Inferior parietal cortex (tissue), 1 donor: ENCODE measurements at regions not wholly inside any gene's neighbourhood (a gene's known extent, or its start where the extent isn't known, plus 50 kb on each side); places are given as distances from the start of the nearest gene placed in this dataset.

ENCODE experiments used
- DNase-seq: peaks from one replicate; pipeline ENCODE4 v3.0.0-alpha.2; 2016; ENCODE audit errors: extremely low spot score

- no peak for DNase-seq
Observed at GRCh38 chr2:64221935-64222334, 77.7 kb upstream of the PELI1 start.

- peak; percentile 44 for DNase-seq
Observed at GRCh38 chr2:64222351-64222750, 78.1 kb upstream of the PELI1 start.

GRCh38 chr2:64223055-64223454 is 78.8 kb upstream of the PELI1 start:
- no peak for DNase-seq

DNA sequence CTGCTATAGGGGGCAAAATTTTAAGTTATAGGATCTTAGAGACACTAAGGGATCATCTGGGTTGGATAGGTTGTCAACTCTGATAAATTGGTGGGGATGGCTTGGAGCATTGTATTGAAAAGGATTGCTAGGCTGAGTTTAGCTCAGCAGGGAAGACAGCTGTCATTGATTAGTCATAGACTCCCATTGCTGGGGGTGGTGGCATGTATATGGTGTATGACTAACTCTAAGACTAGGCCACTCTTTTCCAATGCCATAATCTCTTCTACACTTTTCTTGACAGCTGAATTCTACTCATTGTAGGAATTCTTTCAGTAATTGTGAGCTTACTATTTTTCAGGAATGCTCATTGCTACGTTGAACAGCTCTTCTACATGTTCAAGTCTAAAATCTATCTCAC is 81.3 kb upstream of the PELI1 start:
- no peak for DNase-seq

DNA sequence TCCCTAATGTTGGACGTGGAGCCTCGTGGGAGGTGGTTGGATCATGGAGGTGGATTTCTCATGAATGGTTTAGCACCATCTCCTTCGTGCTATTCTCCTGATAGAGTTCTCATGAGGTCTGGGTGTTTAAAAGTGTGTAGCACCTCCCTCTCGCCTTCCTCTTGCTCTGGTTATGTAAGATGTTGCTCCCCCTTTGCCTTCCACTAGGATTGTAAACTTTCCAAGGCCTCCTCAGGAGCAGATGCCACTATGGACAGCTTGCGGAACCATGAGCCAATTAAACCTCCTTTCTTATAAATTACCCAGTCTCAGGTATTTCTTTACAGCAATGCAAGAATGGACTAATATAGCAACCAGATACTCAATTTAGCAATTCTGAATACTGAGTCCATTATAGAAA is 82.4 kb upstream of the PELI1 start:
- no peak for DNase-seq

DNA sequence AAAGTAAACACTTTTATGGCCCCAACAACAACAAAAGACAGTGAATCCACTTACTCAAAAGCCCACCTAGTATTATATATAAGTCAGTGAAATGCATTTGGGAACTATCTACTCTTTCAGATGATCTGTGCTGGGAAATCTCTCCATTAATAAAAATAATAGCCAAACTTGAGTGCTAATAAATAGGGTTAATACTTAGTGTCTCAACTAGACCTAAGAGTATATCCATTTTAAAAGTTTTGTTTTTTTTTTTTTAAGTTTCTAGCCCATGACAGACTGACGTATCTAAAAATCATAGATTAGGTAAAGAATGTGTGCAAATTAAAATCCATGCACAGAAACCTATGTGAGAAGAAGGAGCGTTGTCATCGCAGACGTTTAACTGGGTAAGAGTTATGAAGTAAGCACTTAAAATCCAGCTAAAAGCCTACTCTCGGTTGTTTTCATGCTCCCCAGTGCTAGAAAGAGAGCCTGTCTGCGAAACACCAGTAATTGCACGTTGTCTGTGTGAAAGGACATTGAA is 83.4 kb upstream of the PELI1 start:
- no peak for DNase-seq

GRCh38 chr2:64228126-64228678 is 84.0 kb upstream of the PELI1 start:
- peak; percentile 92 for DNase-seq

GRCh38 chr2:64228918-64229317 is 84.7 kb upstream of the PELI1 start:
- DNase-seq = no peak

- DNase-seq = no peak
Observed at GRCh38 chr2:64230540-64230939, 86.3 kb upstream of the PELI1 start.

DNA sequence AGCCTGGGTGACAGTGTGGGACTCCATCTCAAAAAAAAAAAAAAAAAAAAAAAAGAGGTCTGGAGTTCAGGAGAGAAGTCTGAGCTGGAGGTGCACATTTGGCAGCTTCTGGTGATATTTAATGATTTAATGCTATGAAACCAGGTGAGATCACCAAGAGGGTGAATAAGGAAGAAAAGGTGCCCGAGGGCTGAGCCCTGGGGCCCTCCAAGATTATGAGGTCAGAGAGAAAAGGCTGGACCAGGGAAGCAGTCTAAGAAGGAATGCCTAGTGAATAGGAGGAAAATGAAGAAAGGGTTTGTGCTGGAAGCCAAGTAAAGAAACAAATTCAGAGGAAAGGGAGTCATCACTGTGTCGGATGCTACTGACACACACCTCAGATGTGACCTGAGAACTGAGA is 88.0 kb upstream of the PELI1 start:
- DNase-seq = no peak

- no peak for DNase-seq
Observed at GRCh38 chr2:64233376-64233922, 89.2 kb upstream of the PELI1 start.

- no peak for DNase-seq
Observed at GRCh38 chr2:64234150-64234549, 89.9 kb upstream of the PELI1 start.

- no peak for DNase-seq
Observed at GRCh38 chr2:64234785-64235184, 90.6 kb upstream of the PELI1 start.

GRCh38 chr2:64237266-64237665 is 93.0 kb upstream of the PELI1 start:
- DNase-seq = no peak

DNA sequence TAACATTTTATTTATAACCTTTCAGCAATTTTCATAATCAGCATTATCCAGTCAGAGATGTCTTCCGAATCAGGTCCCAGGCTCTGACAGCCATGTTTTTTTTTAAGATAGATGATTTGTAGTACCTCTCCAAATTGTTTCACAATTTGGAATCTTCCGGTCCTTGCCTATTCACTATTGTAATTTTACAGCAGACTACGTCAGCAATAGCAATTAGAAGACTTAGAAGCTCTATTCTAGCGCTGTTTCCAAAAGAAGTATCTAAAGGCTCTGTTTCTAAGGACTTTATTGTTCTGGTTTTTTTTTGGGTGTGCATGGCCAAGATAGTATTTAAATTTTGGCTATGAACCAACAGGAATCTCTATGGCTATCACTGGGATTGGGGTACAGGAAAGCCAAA is 94.6 kb upstream of the PELI1 start:
- no peak for DNase-seq

DNA sequence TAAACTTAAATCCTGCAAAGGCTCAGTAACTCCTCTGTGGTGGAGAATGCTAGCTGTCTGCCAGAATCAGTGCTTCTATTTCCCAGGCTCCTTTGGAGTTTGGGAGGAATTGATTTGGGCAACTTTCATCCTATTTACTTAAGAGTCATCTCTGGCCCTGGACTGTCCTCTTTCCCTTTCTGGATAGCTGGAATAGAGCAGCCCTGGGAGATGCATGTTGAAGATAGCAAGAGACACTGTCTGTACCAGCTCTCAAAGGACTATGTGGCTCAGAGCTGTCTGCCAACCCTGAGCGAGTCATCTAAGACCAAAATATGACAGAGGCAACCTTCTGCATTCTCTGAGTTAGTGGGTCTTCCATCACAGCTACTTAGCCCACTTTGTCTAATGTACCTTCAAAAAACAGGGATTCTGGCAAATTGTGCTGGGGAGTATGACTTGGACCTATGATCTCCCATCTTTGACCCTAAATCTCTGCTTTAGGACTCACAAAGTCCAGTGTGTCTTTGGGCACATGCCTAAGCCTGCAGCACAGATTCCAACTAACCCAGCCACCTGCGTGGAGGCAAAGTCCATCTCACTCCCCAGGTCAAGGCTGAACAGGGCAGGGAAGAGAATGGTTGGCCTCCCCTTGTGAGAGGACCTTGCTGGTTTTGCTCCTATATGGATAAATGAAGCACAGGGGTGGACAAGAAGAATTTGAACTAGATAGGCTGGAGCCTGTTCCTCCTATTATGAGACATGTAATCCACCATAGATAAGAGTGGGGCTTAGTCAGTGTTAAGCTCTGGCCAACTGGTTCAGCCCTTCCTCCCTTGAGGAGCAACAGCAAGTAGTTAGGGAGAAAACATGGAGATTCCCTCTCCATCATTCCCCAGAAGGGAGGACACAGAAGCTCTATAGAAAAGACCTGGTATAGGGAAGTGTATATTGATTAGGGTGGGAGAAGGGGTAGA is 99.1 kb upstream of the PELI1 start:
- no peak for DNase-seq

DNA sequence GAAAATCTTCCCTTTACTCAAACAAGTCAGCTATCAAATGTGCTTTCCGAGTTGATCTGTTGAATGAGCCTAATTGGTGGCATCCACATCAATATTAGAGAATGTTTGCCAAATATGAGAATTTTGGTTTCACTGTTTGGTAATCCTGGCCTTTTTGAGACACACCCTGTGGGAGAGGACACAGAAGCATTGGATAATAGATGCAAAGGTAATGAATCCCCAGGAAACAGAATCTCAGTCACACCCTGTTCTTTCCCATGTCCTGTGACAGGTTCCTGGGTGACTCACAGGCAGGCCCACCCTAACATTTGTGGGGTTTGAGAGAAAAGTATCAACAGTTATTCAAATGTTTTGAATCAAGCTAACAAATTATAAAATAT is 99.8 kb upstream of the PELI1 start:
- no peak for DNase-seq

- DNase-seq = no peak
Observed at GRCh38 chr2:64245631-64246030, 101.4 kb upstream of the PELI1 start.

- DNase-seq = no peak
Observed at GRCh38 chr2:64246962-64247361, 102.7 kb upstream of the PELI1 start.

DNA sequence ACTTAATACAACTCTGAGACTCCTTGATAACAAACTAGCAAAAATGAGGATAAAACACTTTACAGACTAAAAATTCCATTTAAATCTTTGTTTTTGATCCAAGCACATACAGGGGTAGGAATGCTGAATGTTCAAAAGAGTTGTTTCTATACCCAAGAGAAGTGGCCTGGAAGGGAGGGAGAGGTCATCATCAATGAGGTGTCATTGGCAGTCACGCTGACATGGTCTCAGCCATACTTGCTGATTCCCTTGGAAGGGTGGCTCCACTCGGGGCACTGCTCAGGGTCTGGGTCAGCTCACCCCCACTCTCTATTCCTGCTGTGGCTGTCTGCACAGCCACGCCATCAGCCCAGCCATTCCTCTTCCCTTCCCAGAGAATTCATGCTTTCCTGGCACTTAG is 105.2 kb upstream of the PELI1 start:
- no peak for DNase-seq

DNA sequence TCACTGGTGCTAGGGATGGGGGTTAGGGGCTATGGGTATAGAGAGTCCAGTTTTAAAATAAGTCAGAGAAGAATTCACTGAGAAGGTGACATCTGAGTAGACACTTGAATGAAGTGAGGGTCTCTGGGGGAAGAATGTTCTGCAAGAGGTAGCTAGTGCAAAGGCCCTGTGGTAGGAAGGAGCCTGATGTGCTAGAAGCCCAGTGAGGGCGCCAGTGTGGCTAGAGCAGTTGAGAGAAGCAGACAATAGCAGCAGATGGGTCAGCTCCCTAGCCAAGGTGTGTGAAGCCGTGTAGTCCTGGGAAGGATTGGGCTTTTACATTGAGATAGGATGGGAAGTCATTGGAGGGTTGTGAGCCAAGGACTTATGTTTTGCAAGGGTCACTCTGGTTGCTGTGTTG is 105.8 kb upstream of the PELI1 start:
- DNase-seq = no peak

DNA sequence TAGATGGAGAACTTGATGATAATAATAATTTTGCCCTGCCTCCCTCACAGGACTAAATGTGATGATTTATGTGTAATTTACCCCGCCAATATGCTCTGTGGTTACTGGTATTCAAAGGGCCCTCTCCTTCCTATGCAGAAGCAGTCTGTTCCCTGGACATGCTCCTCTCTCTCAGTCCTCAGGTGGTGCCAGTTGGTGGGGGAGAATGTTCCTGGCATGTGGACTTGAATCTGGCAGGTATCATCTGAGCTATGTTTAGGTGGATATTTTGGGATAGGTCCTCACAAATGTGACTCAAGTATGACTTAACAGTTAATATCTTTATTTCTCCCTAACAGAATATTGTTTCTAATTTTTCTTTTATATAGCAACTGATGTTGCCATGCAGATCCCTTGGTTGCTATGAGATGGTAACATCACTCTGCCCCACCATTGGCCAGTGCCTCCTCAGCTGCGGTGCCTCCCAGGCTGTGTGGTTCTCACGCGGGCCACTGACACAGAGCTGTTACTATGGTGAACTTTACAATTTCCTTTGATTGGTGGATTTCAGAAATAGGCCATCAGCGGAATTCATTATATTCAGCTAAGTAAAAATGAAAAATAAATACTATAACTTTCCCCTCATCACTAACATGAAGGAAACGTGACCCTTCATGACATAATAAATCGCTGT is 106.7 kb upstream of the PELI1 start:
- no peak for DNase-seq
